ENCODE measurements at regions not wholly inside any gene's neighbourhood (a gene's known extent, or its start where the extent isn't known, plus 50 kb on each side); places are given as distances from the start of the nearest gene placed in this dataset.

- no peak overlapping the region for H3K27ac ChIP-seq
- no peaks in the 10 kb centered on the region for H3K27me3 ChIP-seq
- H3K36me3 ChIP-seq (ENCODE audit: low read depth, missing control alignments) = no peaks in the 10 kb centered on the region
- 96 to 97% methylated on average over 10 of the region's 10 CpGs for WGBS, 2 donors
- no peak overlapping the region for H3K4me3 ChIP-seq
- TF ChIP-seq POLR2A (IDR thresholded peaks at IDR 0.05) = no peak
- no peak for TF ChIP-seq CTCF (IDR thresholded peaks at IDR 0.05)
- H3K9me3 ChIP-seq = no peaks in the 10 kb centered on the region
- H3K4me1 ChIP-seq = no peaks in the 10 kb centered on the region
- intact Hi-C loops (cut with DNase I; ENCODE audit: low total_unique reads) = no loop called here
- no peak for DNase-seq
These were observed 321.1 kb downstream of the C16orf95 start for GRCh38 chr16:86996081-86996480.

- Histone ChIP-seq H3K4me1 (no peaks in the 10 kb centered on the region), H3K27ac (no peak overlapping the region), H3K36me3 (ENCODE audit: low read depth, missing control alignments) (no peaks in the 10 kb centered on the region), H3K9me3 (no peaks in the 10 kb centered on the region), H3K4me3 (no peak overlapping the region), H3K27me3 (no peaks in the 10 kb centered on the region)
- DNase-seq = no peak
- 78 to 92% methylated on average over 11 of the region's 11 CpGs for WGBS, 2 donors
- TF ChIP-seq POLR2A (IDR thresholded peaks at IDR 0.05) (no peak), CTCF (IDR thresholded peaks at IDR 0.05) (no peak)
- intact Hi-C loops (cut with DNase I; ENCODE audit: low total_unique reads) = no loop called here
These were observed 320.1 kb downstream of the C16orf95 start for GRCh38 chr16:86997058-86997457.

- Histone ChIP-seq H3K27me3 (no peaks in the 10 kb centered on the region), H3K27ac (no peak overlapping the region), H3K4me3 (no peak overlapping the region), H3K4me1 (no peaks in the 10 kb centered on the region), H3K36me3 (ENCODE audit: low read depth, missing control alignments) (no peaks in the 10 kb centered on the region), H3K9me3 (no peaks in the 10 kb centered on the region)
- WGBS, 2 donors = 83 to 93% methylated on average over 15 to 21 of the region's 21 CpGs
- TF ChIP-seq CTCF (IDR thresholded peaks at IDR 0.05) = no peak
- TF ChIP-seq POLR2A (IDR thresholded peaks at IDR 0.05) = no peak
- intact Hi-C loops (cut with DNase I; ENCODE audit: low total_unique reads) = no loop called here
- no peak for DNase-seq
These were observed 318.8 kb downstream of the C16orf95 start for GRCh38 chr16:86998196-86999001.

- WGBS, 2 donors = 74 to 75% methylated on average over 2 of the region's 2 CpGs
- TF ChIP-seq POLR2A (IDR thresholded peaks at IDR 0.05) (no peak), CTCF (IDR thresholded peaks at IDR 0.05) (no peak)
- intact Hi-C loops (cut with DNase I; ENCODE audit: low total_unique reads) = no loop called here
- Histone ChIP-seq H3K4me3 (no peak overlapping the region), H3K4me1 (no peaks in the 10 kb centered on the region), H3K27ac (no peak overlapping the region), H3K9me3 (no peaks in the 10 kb centered on the region), H3K36me3 (ENCODE audit: low read depth, missing control alignments) (no peaks in the 10 kb centered on the region), H3K27me3 (no peaks in the 10 kb centered on the region)
- DNase-seq = no peak
These were observed 317.2 kb downstream of the C16orf95 start for GRCh38 chr16:87000001-87000400.
